IPS-NIHi11 (cell line): ENCODE measurements at regions not wholly inside any gene's neighbourhood (a gene's known extent, or its start where the extent isn't known, plus 50 kb on each side); places are given as distances from the start of the nearest gene placed in this dataset.

Source experiments
- DNase-seq: peaks from one replicate; pipeline ENCODE4 v3.0.0; 2012; ENCODE audit warnings: mixed read lengths, low spot score

GRCh38 chr18:41353777-41354528, 601.1 kb upstream of the PIK3C3 start:
- no peak for DNase-seq

DNA sequence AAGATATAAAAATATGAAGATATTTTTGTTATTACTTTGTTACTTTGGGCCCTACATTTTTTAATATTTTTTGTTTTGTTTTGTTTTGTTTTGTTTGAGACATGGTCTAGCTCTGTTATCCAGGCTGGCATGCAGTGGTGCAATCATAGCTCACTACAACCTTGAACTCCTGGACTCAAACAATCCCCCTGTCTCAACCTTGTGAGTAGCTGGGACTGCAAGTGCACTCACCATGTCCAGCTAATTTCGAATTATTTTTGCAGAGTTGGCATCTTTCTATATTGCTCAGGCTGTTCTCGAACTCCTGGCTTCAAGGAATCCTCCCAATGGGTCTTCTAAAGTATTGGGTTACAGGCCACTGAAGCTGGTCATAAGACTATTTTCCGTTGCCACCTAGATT, 603.6 kb upstream of the PIK3C3 start:
- DNase-seq: no peak

- no peak for DNase-seq
Observed at GRCh38 chr18:41347057-41347456, 608.0 kb upstream of the PIK3C3 start.

- no peak for DNase-seq
Observed at GRCh38 chr18:41343808-41344207, 611.2 kb upstream of the PIK3C3 start.

DNA sequence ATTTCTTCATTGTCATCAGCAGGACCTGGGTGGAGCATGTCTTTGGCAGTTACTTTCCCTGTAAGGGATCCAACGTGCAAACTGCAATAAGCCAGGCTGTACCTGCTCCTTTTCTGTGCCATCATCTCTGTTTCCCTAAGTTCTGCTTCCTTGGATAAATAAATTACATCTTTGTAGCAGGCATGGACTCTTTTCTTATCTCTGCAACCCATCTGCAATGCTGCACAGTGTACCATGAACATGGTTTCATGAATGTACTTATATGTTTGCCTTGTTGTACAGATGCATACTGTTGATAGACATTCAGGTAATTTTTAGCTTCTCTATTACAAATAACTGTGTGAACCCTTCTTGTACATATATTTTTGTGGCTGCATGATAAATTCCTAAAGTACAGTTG, 616.7 kb upstream of the PIK3C3 start:
- DNase-seq: no peak

DNA sequence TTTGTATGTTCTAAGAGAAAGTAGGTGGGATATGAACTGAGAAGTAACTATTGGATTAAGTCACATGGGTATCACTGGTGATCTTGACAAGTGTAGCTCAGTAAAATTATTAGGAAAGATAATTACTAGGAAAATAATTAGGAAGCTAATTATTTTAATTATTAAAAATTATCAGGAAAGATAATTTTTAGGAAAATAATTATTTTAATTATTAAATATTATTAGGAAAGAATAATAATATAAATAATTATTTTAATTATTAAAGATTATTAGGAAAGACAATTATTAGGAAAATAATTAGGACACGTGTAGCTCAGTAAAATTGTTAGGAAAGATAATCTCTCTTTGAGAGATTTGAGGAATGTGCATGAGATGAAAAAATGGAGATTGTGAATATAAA, 623.4 kb upstream of the PIK3C3 start:
- no peak for DNase-seq

- no peak for DNase-seq
Observed at GRCh38 chr18:41326311-41326710, 628.7 kb upstream of the PIK3C3 start.

- no peak for DNase-seq
Observed at GRCh38 chr18:41324934-41325333, 630.1 kb upstream of the PIK3C3 start.

DNA sequence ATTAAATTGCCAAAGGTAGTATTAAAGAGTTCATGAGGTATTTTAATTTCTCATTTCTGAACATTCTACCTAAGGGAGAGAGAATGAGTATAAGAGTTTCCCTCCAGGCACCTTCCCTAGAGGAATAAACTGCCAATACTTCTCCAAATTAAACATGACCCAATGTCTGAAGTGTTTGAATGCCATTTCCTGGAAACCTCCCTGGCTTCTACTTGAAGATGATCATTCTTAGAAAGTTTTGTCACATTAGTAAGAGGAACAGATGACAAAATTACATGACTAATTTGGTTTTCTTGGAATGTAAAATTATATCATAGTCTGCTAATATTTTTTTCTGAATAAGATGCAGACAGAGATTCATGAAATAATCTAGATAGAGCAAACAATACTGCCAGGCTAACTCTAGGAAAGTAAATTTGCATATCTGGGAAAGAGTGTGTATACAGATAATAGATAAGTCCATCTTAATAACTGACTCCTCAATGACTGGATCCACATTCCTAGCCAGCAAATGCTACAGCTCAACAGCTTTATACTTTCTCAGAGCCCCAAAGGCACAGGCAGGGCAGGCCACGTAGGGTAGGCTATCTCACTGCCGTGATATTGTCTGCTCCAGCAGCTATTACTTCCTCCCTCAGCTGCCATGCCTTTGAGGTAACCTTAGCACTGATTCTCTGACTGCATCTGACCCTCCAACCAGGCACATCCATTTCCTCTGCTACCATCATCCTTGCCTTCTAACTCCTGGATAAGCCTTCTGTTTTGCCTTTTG, 630.8 kb upstream of the PIK3C3 start:
- no peak for DNase-seq

- DNase-seq: no peak
Observed at GRCh38 chr18:41323044-41323443, 632.0 kb upstream of the PIK3C3 start.

DNA sequence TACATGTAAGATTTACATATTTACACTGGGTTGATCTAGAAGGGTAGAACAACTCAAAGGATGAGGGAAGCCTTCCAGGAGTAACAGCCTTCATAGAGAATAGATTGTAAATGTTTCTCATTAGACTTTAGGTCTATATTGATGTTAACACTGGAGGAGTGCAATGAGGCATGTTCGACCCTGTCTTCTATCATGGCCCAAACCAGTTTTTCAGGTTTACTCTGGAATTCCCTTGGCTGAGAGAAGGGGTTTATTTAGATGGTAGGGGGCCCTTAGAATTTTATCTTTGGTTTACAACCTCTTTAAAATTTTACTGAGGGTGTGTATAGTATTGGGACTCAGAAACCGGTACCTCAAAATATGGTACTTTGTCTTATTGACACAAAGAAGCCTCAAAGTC, 634.9 kb upstream of the PIK3C3 start:
- DNase-seq: no peak

DNA sequence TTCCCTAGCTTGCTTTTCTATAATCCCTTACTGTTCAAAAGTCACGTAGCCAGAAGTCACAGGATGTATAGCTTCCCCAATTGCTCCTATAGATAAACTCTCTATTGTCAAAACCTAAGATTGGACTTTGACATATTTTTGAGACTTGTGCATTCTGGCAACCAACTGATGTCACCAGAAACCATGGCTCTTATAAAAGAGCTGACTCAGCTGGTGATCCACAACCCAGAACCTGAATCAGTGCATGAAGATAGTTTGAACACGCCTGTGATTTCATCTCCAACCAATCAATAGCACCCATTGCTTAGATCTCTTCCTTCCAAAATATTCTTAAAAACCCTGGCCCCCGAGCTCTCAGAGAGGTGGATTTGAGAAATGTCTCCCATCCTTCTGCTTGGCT, 639.9 kb upstream of the PIK3C3 start:
- no peak for DNase-seq

- DNase-seq: peak; percentile 16
Observed at GRCh38 chr18:41311571-41312547, 643.2 kb upstream of the PIK3C3 start.

DNA sequence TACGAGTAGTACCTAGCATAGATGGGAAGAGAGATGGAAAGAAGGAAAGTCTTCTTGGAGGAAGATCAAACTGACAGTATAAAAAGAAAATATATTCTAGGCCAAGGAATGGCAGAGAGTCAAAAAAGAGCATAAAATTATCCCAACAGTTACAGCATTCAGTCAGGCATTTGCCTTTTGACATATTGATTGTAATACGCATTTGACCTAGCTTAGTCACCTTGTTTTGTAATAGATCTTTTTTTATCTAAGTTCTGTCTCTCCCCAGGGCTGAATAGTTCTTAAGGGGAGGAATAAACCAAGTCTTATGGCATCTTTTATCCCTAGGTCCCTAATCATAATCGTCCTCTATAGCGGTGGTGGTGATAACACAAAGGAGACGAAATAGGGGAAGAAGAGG, 657.3 kb upstream of the PIK3C3 start:
- DNase-seq: no peak

DNA sequence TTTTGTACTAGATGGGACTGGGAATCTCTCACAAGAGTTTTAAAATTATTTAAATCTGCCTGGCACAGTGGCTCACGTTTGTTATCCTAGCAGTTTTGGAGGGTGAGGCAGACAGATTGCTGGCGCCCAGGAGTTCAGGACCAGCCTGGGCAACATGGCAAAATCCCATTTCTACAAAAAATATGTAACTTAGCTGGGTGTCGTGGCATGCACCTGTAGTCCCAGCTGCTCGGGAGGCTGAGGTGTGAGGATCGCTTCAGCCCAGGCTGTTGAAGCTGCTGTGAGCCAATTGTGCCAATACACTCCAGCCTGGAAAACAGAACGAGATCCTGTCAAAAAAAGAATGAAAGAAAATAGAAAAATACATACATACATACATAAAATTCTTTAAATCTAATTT, 685.7 kb upstream of the PIK3C3 start:
- no peak for DNase-seq

GRCh38 chr18:41268271-41268670, 686.8 kb upstream of the PIK3C3 start:
- DNase-seq: no peak

DNA sequence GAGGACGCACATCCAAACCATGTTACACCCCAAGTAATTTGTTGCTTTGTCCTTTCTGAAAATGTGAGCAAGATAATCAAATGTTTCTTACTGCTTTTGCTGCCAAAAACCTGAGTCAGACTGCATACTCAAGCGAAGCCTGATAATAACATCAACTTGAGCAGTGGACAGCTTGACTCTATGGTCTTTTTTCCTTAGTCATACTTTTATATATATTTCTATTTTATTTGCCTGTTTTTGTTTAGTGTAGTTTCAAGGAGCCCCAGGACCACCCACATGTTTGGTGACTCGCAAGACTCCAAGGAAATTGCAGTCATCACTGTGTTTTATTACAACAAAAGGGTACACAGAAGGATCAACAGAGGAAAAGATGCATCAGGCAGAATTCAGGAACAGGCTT, 688.4 kb upstream of the PIK3C3 start:
- no peak for DNase-seq

DNA sequence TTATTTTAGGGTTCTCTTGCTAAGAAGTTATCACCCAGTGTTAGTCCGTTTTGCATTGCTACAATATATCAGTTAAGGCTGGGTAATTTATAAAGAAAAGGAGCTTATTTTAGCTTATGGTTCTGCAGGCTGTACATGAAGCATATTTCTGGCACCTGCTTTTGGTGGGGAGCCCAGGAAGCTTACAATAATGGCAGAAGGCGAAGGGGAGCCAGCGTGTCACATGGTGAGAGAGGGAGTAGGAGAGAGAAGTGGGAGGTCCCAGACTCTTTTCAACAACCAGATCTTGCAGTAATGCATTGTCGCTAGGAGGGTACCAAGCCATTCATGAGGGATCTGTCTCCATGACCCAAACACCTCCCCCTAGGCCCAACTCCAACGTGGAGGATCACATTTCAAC, 688.8 kb upstream of the PIK3C3 start:
- DNase-seq: no peak

- no peak for DNase-seq
Observed at GRCh38 chr18:41265047-41265446, 690.0 kb upstream of the PIK3C3 start.

DNA sequence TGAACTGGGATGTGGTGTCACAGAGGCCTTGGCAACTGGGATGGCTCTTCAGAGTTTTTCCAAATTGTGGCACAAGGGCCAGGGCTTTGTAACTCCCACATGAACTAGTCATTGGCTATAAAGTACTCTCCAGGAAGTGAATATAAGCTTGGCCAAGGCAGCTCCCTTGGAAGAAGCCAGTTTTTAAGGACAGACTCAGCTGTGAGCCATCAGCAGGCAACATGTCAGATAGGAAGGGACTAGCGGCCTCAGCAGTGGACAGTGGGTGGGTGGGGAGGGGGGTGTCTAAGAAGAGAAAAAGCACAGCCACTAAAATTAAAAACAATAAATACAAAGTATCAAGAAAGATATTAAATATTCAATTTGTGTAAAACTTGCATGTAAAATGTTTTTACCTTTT, 691.1 kb upstream of the PIK3C3 start:
- DNase-seq: no peak

GRCh38 chr18:41262688-41263087, 692.3 kb upstream of the PIK3C3 start:
- DNase-seq: no peak

DNA sequence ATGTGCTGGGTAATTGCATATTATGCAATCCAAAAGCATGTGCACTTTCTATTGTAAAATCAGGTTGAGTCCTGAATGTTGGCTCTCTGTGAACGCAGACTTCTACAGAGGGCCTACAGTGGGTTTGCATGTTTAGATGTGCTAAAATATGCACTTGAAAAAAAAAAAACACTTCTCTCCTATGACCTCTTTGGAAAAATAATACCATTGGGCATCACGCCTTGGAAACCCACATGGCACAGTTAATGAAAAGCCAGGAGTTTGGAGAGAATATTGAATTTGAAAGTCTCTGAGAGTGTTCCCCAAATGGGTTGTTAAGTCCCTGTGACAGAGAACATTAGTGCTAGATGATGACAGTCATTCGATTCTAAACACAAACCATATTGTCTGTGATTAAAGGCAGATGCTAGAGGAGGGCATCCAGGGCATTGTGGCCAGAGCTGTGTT, 710.4 kb upstream of the PIK3C3 start:
- no peak for DNase-seq
